Nephron (organoid): ENCODE measurements at regions not wholly inside any gene's neighbourhood (a gene's known extent, or its start where the extent isn't known, plus 50 kb on each side); places are given as distances from the start of the nearest gene placed in this dataset.

Experiments used
- H3K27ac Mint-ChIP-seq, 3 experiments: 2 replicates each; pipeline ENCODE4 v1.8.0; 2020; ENCODE audit warnings: mixed read lengths in 3 of 3, mild to moderate bottlenecking in 2 of 3, moderate library complexity in 1 of 3
- H3K27me3 Mint-ChIP-seq: 2 replicates; pipeline ENCODE4 v1.8.0; 2021; ENCODE audit warnings: low read depth, mild to moderate bottlenecking, moderate library complexity, mixed read lengths
- H3K36me3 Mint-ChIP-seq: 2 replicates; pipeline ENCODE4 v1.8.0; 2020; ENCODE audit warnings: low read depth, mixed read lengths
- H3K4me1 Mint-ChIP-seq: 2 replicates; pipeline ENCODE4 v1.8.0; 2020; ENCODE audit warnings: mixed read lengths
- H3K4me3 Mint-ChIP-seq, 3 experiments: 2 replicates each; pipeline ENCODE4 v1.8.0; 2020; ENCODE audit warnings: mild to moderate bottlenecking in 3 of 3, mixed read lengths in 3 of 3, moderate library complexity in 2 of 3
- H3K9me3 Mint-ChIP-seq: 2 replicates; pipeline ENCODE4 v1.8.0; 2020; ENCODE audit warnings: mixed read lengths
- CTCF ChIP-seq, 3 experiments: fragments of 200-600 bp; sonication (generic); IDR thresholded peaks; one replicate each; pipeline ENCODE4 v1.5.0; 2021; ENCODE audit warnings: antibody characterized with exemption in 3 of 3; ENCODE audit not compliant: unreplicated experiment in 3 of 3

- no peak for TF ChIP-seq CTCF (IDR thresholded peaks at IDR 0.05; ENCODE audit: unreplicated experiment in 3 of 3)
- Mint-ChIP-seq H3K27ac (no peak overlapping the region), H3K27me3 (no peaks in the 10 kb centered on the region), H3K4me1 (peaks cover 6% of the 10 kb centered on the region), H3K9me3 (peaks cover 2% of the 10 kb centered on the region), H3K4me3 (no peak overlapping the region), H3K36me3 (peaks cover 3% of the 10 kb centered on the region)
These were observed 50.0 kb upstream of the ACYP2 start for GRCh38 chr2:54065411-54065810.

DNA sequence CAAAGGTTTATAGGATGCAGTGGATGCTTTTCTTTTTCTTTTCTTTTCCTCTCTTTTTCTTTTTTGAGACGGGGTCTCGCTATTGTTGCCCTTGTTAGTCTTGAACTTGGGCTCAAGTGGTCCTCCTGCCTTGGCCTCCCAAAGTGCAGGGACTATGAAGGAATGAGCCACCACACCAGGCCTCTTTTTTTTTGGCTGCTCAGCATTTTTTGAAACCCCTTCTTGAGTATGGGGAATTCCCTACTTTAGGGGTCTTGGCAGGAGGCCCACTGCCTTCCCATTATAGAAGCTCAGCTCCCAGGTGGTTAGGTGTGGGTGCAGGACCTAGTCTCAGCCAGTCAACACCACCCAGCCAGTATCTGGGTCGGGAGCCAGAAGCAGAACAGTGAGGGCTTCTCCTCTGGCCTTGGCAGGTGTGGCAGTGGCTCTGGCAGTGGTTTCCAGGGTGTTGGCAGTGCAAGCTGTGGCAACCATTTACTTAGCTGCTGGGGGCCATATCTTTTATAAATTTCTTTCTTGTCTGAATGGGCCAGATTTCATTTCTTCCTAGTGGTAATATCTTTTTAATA, 51.4 kb upstream of the ACYP2 start:
- Mint-ChIP-seq H3K4me1 (peaks cover 6% of the 10 kb centered on the region), H3K27ac (no peak overlapping the region), H3K27me3 (no peaks in the 10 kb centered on the region), H3K4me3 (no peak overlapping the region), H3K36me3 (peaks cover 8% of the 10 kb centered on the region), H3K9me3 (peaks cover 5% of the 10 kb centered on the region)
- TF ChIP-seq CTCF (IDR thresholded peaks at IDR 0.05; ENCODE audit: unreplicated experiment in 3 of 3): no peak

- H3K36me3 Mint-ChIP-seq: peaks cover 23% of the 10 kb centered on the region
- H3K27me3 Mint-ChIP-seq: peaks cover 3% of the 10 kb centered on the region
- H3K27ac Mint-ChIP-seq: peak overlapping the region in 2 of 3 experiments; percentile 7 to 65
- H3K9me3 Mint-ChIP-seq: peaks cover 16% of the 10 kb centered on the region
- no peak for TF ChIP-seq CTCF (IDR thresholded peaks at IDR 0.05; ENCODE audit: unreplicated experiment in 3 of 3)
- H3K4me1 Mint-ChIP-seq: peaks cover 6% of the 10 kb centered on the region
- no peak overlapping the region for H3K4me3 Mint-ChIP-seq
These were observed 53.0 kb upstream of the ACYP2 start for GRCh38 chr2:54062401-54062800.

DNA sequence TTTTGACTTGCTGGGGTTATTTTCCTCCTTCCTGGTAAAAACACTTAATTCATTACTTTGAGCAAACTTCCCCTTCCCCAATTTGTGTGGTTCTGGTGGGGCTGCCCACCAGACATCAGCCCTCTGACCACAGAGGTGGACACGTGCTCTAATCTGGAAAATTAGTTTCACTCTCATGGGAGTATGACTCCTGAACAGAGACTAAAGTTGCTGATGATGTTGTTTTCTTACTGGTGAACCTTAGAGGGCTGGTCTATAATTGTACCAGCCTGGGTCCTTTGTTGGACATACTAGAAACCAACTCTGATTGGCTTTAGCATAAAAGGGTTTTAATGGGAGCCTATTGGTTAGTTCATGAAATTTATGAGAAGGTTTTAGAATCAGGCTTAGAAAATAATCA, 54.1 kb upstream of the ACYP2 start:
- TF ChIP-seq CTCF (IDR thresholded peaks at IDR 0.05; ENCODE audit: unreplicated experiment in 3 of 3): no peak
- Mint-ChIP-seq H3K4me3 (no peak overlapping the region), H3K4me1 (peaks cover 6% of the 10 kb centered on the region), H3K27ac (peak overlapping the region in 1 of 3 experiments; percentile 65), H3K36me3 (peaks cover 23% of the 10 kb centered on the region), H3K27me3 (peaks cover 3% of the 10 kb centered on the region), H3K9me3 (peaks cover 16% of the 10 kb centered on the region)

DNA sequence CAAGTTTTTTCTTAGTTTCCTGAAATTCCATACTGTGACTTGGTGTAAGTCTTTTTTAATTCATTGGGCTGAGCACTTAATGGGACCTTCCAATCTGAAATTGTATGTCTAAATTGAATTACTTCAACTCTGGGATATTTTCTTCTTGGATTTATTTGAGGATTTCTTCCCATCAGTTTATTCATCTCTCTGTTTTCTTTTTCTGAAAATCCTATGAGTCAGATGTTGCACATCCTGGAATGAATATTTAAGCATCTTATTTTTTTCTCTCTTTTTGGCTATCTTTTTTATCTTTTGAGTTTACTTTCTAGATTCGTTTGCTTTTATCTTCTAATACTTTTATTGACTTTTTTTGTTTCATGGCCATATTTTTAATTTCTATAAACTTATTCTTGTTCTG, 55.4 kb upstream of the ACYP2 start:
- peaks cover 6% of the 10 kb centered on the region for H3K4me1 Mint-ChIP-seq
- TF ChIP-seq CTCF (IDR thresholded peaks at IDR 0.05; ENCODE audit: unreplicated experiment in 3 of 3): no peak
- H3K27me3 Mint-ChIP-seq: peaks cover 3% of the 10 kb centered on the region
- H3K4me3 Mint-ChIP-seq: no peak overlapping the region
- H3K36me3 Mint-ChIP-seq: peaks cover 28% of the 10 kb centered on the region
- H3K9me3 Mint-ChIP-seq: peaks cover 16% of the 10 kb centered on the region
- H3K27ac Mint-ChIP-seq: no peak overlapping the region

DNA sequence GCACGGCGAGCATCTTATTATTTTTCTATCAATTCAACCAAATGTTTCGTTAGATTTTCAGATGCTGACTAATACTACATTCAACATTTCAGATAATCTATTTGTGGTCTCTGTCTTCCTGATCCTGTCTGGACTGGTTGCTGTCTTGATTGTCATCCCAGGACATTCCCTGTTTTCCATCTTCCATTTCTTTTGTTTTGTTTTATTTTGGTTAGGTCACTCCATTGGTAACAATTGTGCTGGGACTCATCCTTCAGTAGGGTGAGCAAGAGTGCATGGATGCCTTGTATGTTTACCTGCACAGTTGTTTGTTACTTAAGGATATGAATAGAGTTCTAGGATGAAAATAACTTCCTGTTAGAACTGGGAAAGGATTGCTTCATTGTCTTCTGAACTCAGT, 55.9 kb upstream of the ACYP2 start:
- H3K27ac Mint-ChIP-seq: no peak overlapping the region
- peaks cover 30% of the 10 kb centered on the region for H3K36me3 Mint-ChIP-seq
- peaks cover 6% of the 10 kb centered on the region for H3K4me1 Mint-ChIP-seq
- no peak overlapping the region for H3K4me3 Mint-ChIP-seq
- TF ChIP-seq CTCF (IDR thresholded peaks at IDR 0.05; ENCODE audit: unreplicated experiment in 3 of 3): no peak
- H3K9me3 Mint-ChIP-seq: peaks cover 16% of the 10 kb centered on the region
- peaks cover 3% of the 10 kb centered on the region for H3K27me3 Mint-ChIP-seq
